Mesenchymal stem cell (in vitro differentiated cells and primary cell): ENCODE measurements at regions not wholly inside any gene's neighbourhood (a gene's known extent, or its start where the extent isn't known, plus 50 kb on each side); places are given as distances from the start of the nearest gene placed in this dataset.

ENCODE experiments used
- DNase-seq: peaks from one replicate; pipeline ENCODE4 v3.0.0-alpha.2; 2013
- H2AFZ ChIP-seq: one replicate; pipeline ENCODE4 v1.6.1; 2013; ENCODE audit warnings: low read depth, mild to moderate bottlenecking, control low read depth, inconsistent platforms, low read length, moderate library complexity
- H2AK5ac ChIP-seq: 2 replicates; pipeline ENCODE4 v1.6.1; 2013; ENCODE audit warnings: low read length, moderate library complexity, mild to moderate bottlenecking, inconsistent platforms; ENCODE audit not compliant: severe bottlenecking
- H2BK120ac ChIP-seq: one replicate; pipeline ENCODE4 v1.6.1; 2013; ENCODE audit warnings: low read depth, mild to moderate bottlenecking, inconsistent platforms, low read length, moderate library complexity
- H2BK12ac ChIP-seq, 2 experiments: one replicate each; pipeline ENCODE4 v1.6.1; 2013; ENCODE audit warnings: inconsistent platforms in 2 of 2, low read length in 2 of 2, mild to moderate bottlenecking in 2 of 2, moderate library complexity in 2 of 2, control low read depth in 1 of 2
- H2BK15ac ChIP-seq: one replicate; pipeline ENCODE4 v1.6.1; 2013; ENCODE audit warnings: mild to moderate bottlenecking, low read depth, inconsistent platforms; ENCODE audit not compliant: poor library complexity, severe bottlenecking
- H2BK5ac ChIP-seq: 2 replicates; pipeline ENCODE4 v1.6.1; 2013; ENCODE audit warnings: low read depth, mild to moderate bottlenecking, low read length, control low read depth, inconsistent platforms; ENCODE audit not compliant: poor library complexity, severe bottlenecking
- H3K14ac ChIP-seq, 2 experiments: one replicate each; pipeline ENCODE4 v1.6.1; 2013; ENCODE audit warnings: inconsistent platforms in 2 of 2, low read length in 2 of 2, control low read depth in 1 of 2, mild to moderate bottlenecking in 1 of 2, moderate library complexity in 1 of 2
- H3K18ac ChIP-seq, 2 experiments: one replicate each; pipeline ENCODE4 v1.6.1; 2013; ENCODE audit warnings: inconsistent platforms in 2 of 2, low read length in 2 of 2, control low read depth in 1 of 2, low read depth in 1 of 2, mild to moderate bottlenecking in 1 of 2
- H3K23ac ChIP-seq, 2 experiments: one replicate each; pipeline ENCODE4 v1.6.1; 2013; ENCODE audit warnings: inconsistent platforms in 2 of 2, low read length in 2 of 2, mild to moderate bottlenecking in 2 of 2, moderate library complexity in 2 of 2, control low read depth in 1 of 2
- H3K27ac ChIP-seq: 2 replicates; pipeline ENCODE4 v1.5.1; 2013; ENCODE audit warnings: mild to moderate bottlenecking, moderate library complexity, low read length, control low read depth, inconsistent platforms; ENCODE audit not compliant: poor library complexity, severe bottlenecking
- H3K27me3 ChIP-seq, 2 experiments: 2 replicates each; pipeline versions ENCODE4 v1.6.1 to v1.7.0; 2013; ENCODE audit warnings: low read length in 2 of 2, mild to moderate bottlenecking in 2 of 2, moderate library complexity in 2 of 2, control low read depth in 1 of 2, inconsistent platforms in 1 of 2; ENCODE audit not compliant: control insufficient read depth in 1 of 2, insufficient read depth in 1 of 2
- H3K36me3 ChIP-seq, 2 experiments: 2 replicates each; pipeline versions ENCODE4 v1.6.1 to v1.7.0; 2013; ENCODE audit warnings: low read length in 2 of 2, control low read depth in 1 of 2, inconsistent platforms in 1 of 2, low read depth in 1 of 2, mild to moderate bottlenecking in 1 of 2; ENCODE audit not compliant: insufficient read depth in 2 of 2, control insufficient read depth in 1 of 2
- H3K4ac ChIP-seq, 2 experiments: one replicate each; pipeline ENCODE4 v1.6.1; 2013; ENCODE audit warnings: inconsistent platforms in 2 of 2, low read length in 2 of 2, mild to moderate bottlenecking in 2 of 2, moderate library complexity in 2 of 2, control low read depth in 1 of 2, low read depth in 1 of 2
- H3K4me1 ChIP-seq: 2 replicates; pipeline ENCODE4 v1.6.1; 2013; ENCODE audit warnings: low read depth, low read length, control low read depth; ENCODE audit not compliant: control insufficient read depth, insufficient read depth
- H3K4me2 ChIP-seq: 2 replicates; pipeline ENCODE4 v1.6.1; 2013; ENCODE audit warnings: low read length, mild to moderate bottlenecking, inconsistent platforms; ENCODE audit not compliant: poor library complexity, severe bottlenecking
- H3K4me3 ChIP-seq, 2 experiments: 2 replicates each; pipeline versions ENCODE4 v1.5.1 to v1.7.0; 2013; ENCODE audit warnings: low read length in 2 of 2, mild to moderate bottlenecking in 2 of 2, control low read depth in 1 of 2, low read depth in 1 of 2; ENCODE audit not compliant: insufficient read depth in 1 of 2
- H3K79me1 ChIP-seq: replicated peaks from 2 replicates; pipeline ENCODE4 v1.6.1; 2013; ENCODE audit warnings: mild to moderate bottlenecking, control low read depth, low read length, inconsistent platforms; ENCODE audit not compliant: poor library complexity, severe bottlenecking
- H3K9ac ChIP-seq: 2 replicates; pipeline ENCODE4 v1.7.0; 2013; ENCODE audit warnings: mild to moderate bottlenecking, low read length, moderate library complexity
- H3K9me3 ChIP-seq: 2 replicates; pipeline ENCODE4 v1.7.0; 2013; ENCODE audit warnings: mild to moderate bottlenecking, low read length; ENCODE audit not compliant: control insufficient read depth
- H4K8ac ChIP-seq: one replicate; pipeline ENCODE4 v1.6.1; 2013; ENCODE audit warnings: inconsistent platforms, mild to moderate bottlenecking, low read length, moderate library complexity
- H4K91ac ChIP-seq: one replicate; pipeline ENCODE4 v1.6.1; 2013; ENCODE audit warnings: mild to moderate bottlenecking, low read length, inconsistent platforms
- WGBS: methylation state at CpG from one replicate; pipeline ENCODE4 v1.1.7; 2013; ENCODE audit warnings: mixed read lengths; 5-methylcytosine and 5-hydroxymethylcytosine counted together

- Histone ChIP-seq H4K8ac (no peak overlapping the region), H3K4ac (no peak overlapping the region), H3K4me2 (no peak overlapping the region), H3K23ac (no peak overlapping the region), H3K79me1 (no peaks in the 10 kb centered on the region), H3K27me3 (no peaks in the 10 kb centered on the region), H3K27ac (no peak overlapping the region), H3K9ac (no peak overlapping the region), H3K4me3 (no peak overlapping the region), H3K14ac (no peak overlapping the region), H2BK5ac (no peak overlapping the region), H2AK5ac (no peak overlapping the region), H2BK15ac (no peak overlapping the region), H3K4me1 (no peaks in the 10 kb centered on the region), H4K91ac (no peak overlapping the region), H2BK12ac (no peak overlapping the region), H3K18ac (no peak overlapping the region), H2AFZ (no peak overlapping the region), H3K9me3 (peaks cover 11% of the 10 kb centered on the region), H3K36me3 (no peaks in the 10 kb centered on the region), H2BK120ac (no peak overlapping the region)
- no peak for DNase-seq
- 88% methylated on average over 2 of the region's 3 CpGs for WGBS
Measured at GRCh38 chr5:63812693-63813092, 149.6 kb downstream of the HTR1A start.

- Histone ChIP-seq H4K91ac (no peak overlapping the region), H3K9me3 (peaks cover 11% of the 10 kb centered on the region), H3K36me3 (no peaks in the 10 kb centered on the region), H3K27ac (no peak overlapping the region), H3K4me1 (no peaks in the 10 kb centered on the region), H3K27me3 (no peaks in the 10 kb centered on the region), H3K4me3 (no peak overlapping the region), H4K8ac (no peak overlapping the region), H3K23ac (no peak overlapping the region), H2AK5ac (no peak overlapping the region), H2BK12ac (no peak overlapping the region), H3K4ac (no peak overlapping the region), H3K18ac (no peak overlapping the region), H3K79me1 (no peaks in the 10 kb centered on the region), H2BK120ac (no peak overlapping the region), H3K4me2 (no peak overlapping the region), H2BK15ac (no peak overlapping the region), H2BK5ac (no peak overlapping the region), H2AFZ (no peak overlapping the region), H3K14ac (no peak overlapping the region), H3K9ac (no peak overlapping the region)
- WGBS = 82% methylated on average over 1 of the region's 2 CpGs
- no peak for DNase-seq
Measured at GRCh38 chr5:63811961-63812360, 150.3 kb downstream of the HTR1A start.

GRCh38 chr5:63811286-63811685 lies 151.0 kb downstream of the HTR1A start:
- Histone ChIP-seq H3K27me3 (no peaks in the 10 kb centered on the region), H2BK12ac (no peak overlapping the region), H3K36me3 (no peaks in the 10 kb centered on the region), H2BK15ac (no peak overlapping the region), H3K18ac (no peak overlapping the region), H3K9me3 (peaks cover 8% of the 10 kb centered on the region), H3K9ac (no peak overlapping the region), H4K8ac (no peak overlapping the region), H3K23ac (no peak overlapping the region), H2AFZ (no peak overlapping the region), H3K27ac (no peak overlapping the region), H3K4me1 (no peaks in the 10 kb centered on the region), H3K79me1 (no peaks in the 10 kb centered on the region), H2BK5ac (no peak overlapping the region), H3K4ac (no peak overlapping the region), H3K4me2 (no peak overlapping the region), H4K91ac (no peak overlapping the region), H3K4me3 (no peak overlapping the region), H3K14ac (no peak overlapping the region), H2AK5ac (no peak overlapping the region), H2BK120ac (no peak overlapping the region)
- 90% methylated on average over 2 of the region's 2 CpGs for WGBS
- DNase-seq = no peak

- Histone ChIP-seq H3K79me1 (no peaks in the 10 kb centered on the region), H3K27me3 (no peaks in the 10 kb centered on the region), H2BK15ac (no peak overlapping the region), H3K18ac (no peak overlapping the region), H4K91ac (no peak overlapping the region), H3K23ac (no peak overlapping the region), H2BK5ac (no peak overlapping the region), H3K36me3 (no peaks in the 10 kb centered on the region), H3K4ac (no peak overlapping the region), H3K27ac (no peak overlapping the region), H2BK120ac (no peak overlapping the region), H2BK12ac (no peak overlapping the region), H3K4me1 (no peaks in the 10 kb centered on the region), H4K8ac (no peak overlapping the region), H3K9me3 (no peaks in the 10 kb centered on the region), H3K9ac (no peak overlapping the region), H2AK5ac (no peak overlapping the region), H3K4me3 (no peak overlapping the region), H3K14ac (no peak overlapping the region), H2AFZ (no peak overlapping the region), H3K4me2 (no peak overlapping the region)
- no peak for DNase-seq
- WGBS = 50% methylated on average over 1 of the region's 1 CpG
Measured at GRCh38 chr5:63805151-63805550, 157.1 kb downstream of the HTR1A start.
